GM18502 (cell line): ENCODE measurements at regions not wholly inside any gene's neighbourhood (a gene's known extent, or its start where the extent isn't known, plus 50 kb on each side); places are given as distances from the start of the nearest gene placed in this dataset.
"Not testable (repeated sequence)": the region's sequence is repeated elsewhere in the genome, so short reads cannot be mapped to it uniquely, and the experiment has no call there.

Experiments used
- ATAC-seq: cut with Tn5 transposase; IDR thresholded peaks from one replicate; pipeline ENCODE4 v1.9.1; 2021; ENCODE audit warnings: mild to moderate bottlenecking; ENCODE audit not compliant: unreplicated experiment, poor library complexity

DNA sequence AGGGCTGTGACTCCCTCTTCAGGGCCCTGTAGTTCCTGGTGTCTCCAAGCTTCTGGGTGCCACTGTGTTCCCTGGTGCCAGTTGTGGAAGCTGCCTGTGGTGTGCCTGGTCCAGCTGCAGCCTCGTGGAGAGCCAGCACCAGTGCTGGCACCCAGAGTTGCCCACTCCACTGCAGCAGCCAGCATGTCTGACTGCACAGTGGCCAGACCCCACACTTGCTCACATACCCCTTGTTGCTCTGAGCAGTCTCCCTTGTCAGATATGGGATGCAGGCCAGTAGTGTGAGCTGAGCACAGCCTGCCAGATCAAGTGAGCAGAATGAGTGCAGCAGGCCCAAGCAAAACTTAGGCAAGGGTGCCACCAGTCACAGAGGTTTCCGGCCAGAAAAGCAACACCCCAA lies 108.6 kb downstream of the ZMAT1 start:
- ATAC-seq = no peak

DNA sequence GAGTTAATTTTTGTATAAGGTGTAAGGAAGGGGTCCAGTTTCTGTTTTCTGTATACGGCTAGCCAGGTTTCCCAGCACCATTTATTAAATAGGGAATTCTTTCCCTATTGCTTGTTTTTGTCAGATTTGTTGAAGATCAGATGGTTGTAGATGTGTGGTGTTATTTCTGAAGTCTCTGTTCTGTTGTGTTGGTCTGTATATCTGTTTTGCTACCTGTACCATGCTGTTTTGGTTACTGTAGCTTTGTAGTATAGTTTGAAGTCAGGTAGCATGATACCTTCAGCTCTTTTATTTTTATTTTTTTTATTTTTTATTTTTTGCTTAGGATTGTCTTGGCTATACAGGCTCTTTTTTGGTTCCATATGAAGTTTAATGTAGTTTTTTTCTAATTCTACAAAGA lies 114.1 kb downstream of the ZMAT1 start:
- ATAC-seq = not testable (repeated sequence)

DNA sequence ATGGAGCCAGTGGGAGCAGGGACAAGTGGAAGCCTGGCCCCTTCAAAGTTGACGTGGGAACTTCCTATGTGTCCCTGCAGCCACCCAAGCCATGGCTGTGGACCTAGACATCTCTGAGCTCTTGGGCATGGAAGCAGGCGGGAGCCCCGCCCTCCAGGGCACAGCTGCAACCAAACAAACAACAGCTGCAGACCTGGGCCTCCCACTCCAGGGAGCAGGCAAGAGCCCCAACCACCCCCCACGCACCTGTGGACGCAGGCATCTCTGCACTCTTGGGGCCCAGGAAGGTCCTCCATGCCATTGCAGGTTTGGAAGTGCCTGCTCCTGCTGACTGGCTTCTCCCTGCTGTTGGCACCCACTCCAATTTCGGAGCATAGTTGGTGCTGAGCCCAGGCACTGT lies 118.6 kb downstream of the ZMAT1 start:
- no peak for ATAC-seq

DNA sequence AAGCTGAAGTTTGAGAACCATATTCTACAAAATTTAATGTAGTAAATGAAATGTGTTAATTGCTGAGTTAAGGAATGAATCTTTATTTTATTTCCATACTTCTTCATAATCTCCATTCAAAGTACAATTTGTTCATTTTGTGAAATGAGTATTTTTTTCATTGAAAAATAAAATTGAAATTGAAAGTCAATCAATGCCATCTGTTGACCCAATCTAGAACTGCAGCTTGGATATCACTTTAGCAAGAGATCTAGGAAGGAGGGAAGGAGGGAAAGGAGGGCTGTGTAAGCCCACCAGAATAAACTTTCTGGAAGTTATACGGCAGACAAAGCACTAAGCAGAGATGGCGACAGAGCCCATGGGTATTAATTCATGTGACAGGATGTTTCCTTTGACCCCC lies 128.4 kb downstream of the ZMAT1 start:
- no peak for ATAC-seq

DNA sequence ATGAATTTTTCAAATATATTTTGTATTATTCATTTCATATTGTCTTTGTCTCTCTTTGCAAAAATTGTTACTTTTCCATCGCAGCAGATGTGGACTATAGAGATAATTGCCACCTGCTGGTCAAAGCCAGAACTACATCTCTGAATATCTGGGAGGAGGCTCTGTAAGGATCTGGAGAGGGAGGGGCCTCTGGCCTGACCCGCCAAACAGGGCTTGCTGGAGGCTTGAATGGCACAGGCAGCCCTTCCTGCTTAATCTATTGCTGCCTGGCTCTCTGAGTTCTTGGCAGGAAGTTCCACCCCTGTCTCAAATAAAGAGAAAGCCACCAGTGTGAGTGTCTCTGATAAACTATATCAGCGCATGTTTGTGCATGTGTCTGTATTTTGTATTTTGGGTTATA lies 132.4 kb downstream of the ZMAT1 start:
- peak; percentile 100 for ATAC-seq

DNA sequence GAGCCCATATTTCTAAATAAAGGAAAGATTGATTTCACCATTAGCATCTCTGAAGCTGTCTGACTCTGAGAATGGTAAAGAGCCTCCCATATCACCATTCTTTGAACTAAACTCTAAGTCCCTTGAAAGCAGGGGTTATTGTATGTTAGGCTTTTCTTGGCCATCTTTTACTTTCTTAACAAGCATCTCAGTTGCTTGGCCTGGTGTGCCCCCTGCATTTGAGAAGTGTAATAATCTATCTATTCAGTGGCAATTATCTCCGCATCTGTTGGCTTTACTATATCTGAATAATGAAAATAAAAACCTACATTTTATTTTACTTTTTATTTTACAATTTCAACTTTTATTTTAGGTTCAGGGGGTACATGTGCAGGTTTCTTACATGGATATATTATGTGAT lies 128.3 kb upstream of the ARMCX2 start:
- ATAC-seq = no peak

DNA sequence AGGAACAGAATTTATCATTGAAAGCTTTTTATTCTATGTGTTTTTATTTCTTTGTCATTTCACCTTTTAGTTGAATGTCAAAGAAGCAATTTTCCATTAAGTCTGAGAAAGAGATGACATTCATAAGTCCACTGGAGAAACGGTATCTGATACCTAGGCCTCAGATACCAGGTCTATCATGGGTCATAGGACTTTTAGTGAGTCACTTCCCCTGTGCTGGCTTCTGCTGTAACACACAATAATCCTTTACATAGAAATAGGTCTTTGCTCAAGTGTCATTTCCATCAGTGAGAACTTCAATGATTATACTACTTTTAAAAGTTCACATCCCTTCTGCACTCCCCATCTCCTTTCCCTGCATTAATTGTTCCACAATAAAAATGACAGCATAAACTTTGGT lies 125.5 kb upstream of the ARMCX2 start:
- no peak for ATAC-seq

DNA sequence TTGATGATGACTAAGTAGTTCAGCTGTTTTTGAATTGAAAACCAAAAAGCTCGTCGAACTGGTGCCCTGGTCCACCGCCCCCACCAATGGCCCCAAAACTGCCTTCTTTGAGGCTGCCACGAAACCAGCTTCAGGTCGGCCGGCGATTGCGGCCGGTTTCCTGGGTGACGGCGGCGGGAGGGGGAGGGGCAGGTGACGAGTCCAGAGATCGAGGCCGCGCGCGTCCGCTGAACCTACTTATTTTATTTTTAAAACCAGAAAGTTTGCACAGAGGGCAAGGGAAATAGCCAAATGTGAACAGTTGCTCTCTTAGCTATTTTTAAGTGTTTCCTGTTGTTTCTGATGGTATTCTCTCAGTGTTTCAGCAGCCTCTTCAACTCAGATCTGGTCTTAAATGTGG lies 120.8 kb upstream of the ARMCX2 start:
- not testable (repeated sequence) for ATAC-seq

DNA sequence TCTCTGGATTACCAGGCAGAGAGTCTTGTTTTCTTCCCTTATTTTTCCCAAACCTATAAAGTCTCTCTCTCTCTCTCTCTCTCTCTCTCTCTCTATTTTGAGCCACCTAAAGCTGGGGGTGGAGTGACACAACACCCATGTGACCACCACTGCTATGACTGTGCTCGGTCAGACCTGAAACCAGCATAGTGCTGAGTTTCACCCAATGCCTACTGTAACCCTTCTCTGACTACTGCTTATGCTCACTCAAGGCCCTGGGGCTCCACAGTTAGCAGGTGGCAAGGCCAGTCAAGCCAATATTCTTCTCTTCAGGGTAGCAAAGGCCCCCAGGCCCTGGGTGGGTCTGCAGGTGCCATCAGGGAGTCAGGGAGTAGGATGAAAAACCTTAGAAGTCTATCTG lies 114.7 kb upstream of the ARMCX2 start:
- ATAC-seq = peak; percentile 100

DNA sequence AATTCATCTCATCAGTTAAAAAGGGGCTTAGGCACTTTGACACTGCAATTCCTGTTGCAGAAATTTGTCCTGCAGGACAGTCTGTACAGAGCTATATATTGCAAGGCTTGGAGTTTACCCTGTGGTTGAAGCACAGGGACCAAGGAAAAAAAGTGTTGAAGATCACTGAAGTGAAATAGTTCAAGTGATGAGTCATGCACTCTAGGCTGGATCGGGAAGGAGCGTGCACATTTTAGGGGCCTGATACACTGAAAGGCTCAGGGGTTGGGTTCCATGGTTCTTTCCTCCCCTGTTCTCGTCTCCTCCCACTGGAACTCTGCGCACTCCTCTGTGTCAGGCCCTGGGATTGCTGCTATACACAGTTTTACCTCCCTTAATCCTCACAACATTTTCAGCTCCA lies 104.9 kb upstream of the ARMCX2 start:
- no peak for ATAC-seq

DNA sequence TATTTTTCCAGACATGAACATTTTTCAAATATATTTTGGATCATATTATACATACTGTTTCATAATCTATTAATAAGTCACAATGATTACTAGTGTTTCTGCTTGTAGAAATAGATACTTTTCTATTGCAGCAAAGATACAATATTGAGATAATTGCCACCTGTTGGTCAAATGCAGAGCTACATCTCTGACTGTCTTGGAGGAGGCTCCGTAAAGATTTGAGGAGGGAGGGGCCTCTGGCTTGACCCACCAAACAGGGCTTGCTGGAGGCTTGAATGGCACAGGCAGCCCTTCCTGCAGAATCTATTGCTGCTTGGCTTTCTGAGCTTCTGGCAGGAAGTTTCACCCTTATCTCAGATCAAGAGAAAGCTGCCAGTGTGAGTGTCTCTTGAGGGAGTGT lies 99.3 kb upstream of the ARMCX2 start:
- ATAC-seq = peak; percentile 92

DNA sequence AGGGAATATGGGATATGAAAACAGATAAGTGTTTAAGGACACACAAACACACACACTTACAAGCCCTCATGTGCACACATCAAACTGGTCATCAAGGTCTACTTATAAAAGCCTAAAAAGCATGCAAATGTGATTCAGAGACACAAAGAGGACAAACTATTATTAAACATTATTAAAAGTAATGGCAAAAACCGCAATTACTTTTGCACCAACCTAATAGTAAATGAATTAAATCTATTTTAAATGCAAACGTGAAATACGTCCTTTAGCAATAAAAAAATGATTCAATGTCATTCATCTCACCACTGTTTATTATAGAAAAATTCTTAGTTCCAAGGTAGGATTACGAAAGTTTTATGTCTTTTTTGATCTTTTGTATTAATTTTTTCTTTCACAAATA lies 91.1 kb upstream of the ARMCX2 start:
- ATAC-seq = no peak

DNA sequence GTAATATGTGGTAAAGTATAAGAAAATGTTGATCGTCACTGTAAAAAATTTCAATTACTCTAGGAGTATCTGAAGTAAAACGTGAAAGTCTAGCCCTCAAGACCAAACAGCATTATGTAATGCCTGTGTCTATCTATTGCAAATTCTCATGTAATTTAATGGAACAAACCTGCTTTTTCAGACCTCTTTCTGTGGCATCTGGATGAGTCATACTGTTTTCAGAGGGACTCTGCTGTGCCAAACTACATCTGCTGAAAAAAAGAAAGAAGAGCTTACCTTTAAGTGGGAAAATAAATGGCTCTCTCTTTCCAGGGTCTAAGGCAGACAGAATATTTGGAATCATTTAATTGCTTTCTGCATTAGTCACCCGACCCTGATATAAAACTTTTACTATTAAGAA lies 89.8 kb upstream of the ARMCX2 start:
- ATAC-seq = no peak

DNA sequence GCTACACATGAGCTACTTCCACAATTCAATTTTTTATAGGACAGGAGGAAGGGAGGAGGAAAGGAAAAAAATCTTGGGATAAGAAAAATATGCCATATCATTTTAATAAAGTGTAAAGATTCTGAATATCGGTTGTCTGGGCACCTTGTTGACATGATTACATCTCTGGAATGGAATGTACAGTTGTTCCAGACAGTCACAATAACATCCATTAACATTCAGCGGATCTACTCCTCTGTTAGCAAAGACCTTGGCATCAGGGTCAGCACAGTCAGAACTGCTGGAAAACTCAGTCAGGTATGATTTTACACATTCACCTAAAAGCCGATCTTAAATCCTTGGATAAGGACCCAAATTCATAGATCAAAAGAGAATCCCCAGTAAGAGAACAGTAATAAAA lies 85.4 kb upstream of the ARMCX2 start:
- ATAC-seq = no peak

DNA sequence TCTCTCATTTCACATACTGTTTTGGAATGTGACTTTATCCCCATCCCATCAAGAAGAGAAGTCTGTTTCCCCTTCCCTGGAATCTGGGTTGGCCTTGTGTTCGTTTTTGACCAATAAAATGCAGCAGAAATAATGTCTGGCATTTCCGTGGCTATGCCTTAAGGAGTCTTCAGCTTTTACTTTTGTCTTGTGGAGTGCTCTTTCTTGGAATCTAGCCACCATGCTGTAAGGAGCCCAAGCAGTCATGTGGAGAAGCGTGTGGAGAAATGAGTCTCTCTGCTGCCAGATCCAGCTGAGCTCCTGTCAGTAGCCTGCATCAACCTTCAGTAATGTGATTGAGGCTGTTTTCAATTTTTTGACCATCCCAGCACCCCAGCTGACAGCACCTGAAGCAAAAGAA lies 84.4 kb upstream of the ARMCX2 start:
- ATAC-seq = no peak

DNA sequence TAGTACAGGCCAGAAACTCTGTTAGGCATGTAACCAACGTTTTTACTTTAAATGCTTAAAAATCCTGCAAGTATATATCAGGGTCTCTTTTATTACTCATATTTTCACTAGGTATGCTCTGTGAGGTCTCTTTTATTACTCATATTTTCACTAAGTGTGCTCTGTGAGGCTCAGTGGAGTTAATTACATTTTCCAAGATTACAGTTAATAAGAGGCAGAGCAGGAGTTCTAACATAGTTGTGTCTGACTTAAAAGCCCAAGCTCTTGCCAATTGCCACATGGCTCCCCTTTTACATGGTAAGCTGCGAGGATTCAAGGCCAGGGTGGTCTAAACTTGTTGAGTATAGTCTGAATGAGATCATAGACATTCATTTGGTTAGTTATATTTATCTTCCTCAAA lies 81.0 kb upstream of the ARMCX2 start:
- ATAC-seq = no peak

DNA sequence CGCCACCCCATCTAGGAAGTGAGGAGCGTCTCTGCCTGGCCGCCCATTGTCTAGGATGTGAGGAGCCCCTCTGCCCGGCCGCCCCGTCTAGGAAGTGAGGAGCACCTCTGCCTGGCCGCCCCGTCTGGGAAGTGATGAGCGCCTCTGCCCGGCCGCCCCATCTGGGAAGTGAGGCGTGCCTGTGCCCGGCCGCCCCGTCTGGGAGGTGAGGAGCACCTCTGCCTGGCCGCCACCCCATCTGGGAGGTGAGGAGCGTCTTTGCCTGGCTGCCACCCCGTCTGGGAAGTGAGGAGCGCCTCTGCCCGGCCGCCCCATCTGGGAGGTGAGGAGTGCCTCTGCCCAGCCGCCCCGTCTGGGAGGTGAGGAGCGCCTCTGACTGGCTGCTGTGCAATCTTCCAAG lies 79.2 kb upstream of the ARMCX2 start:
- ATAC-seq = not testable (repeated sequence)

DNA sequence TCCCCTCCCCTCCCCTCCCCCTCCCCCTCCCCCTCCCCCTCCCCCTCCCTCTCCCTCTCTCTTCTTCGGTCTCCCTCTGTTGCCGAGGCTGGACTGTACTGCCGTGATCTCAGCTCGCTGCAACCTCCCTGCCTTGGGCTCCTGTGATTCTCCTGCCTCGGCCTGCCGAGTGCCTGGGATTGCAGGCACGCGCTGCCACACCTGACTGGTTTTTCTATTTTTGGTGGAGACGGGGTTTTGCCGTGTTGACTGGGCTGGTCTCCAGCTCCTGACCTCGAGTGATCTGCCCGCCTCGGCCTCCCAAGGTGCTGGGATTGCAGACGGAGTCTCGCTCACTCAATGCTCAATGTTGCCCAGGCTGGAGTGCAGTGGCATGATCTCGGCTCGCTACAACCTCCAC lies 78.8 kb upstream of the ARMCX2 start:
- ATAC-seq = not testable (repeated sequence)

DNA sequence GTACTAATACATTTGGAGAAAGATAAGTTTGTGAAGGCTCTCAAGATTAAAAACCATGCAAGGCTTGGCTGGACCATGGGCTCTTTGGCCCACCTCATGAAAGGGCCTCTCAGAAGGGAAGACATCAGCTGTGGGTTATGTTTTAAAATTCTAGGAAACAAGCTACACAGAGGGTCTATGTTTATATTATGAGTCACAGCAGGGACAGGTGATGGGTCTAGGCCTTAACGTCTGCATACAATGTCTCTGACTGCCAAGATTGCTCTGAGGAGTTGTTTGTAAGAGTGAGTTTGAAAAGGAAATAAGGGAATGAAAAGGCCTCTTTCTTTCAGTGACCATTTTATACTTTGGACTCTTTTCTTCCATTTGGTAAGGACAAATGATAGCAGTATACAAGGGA lies 77.0 kb upstream of the ARMCX2 start:
- no peak for ATAC-seq

DNA sequence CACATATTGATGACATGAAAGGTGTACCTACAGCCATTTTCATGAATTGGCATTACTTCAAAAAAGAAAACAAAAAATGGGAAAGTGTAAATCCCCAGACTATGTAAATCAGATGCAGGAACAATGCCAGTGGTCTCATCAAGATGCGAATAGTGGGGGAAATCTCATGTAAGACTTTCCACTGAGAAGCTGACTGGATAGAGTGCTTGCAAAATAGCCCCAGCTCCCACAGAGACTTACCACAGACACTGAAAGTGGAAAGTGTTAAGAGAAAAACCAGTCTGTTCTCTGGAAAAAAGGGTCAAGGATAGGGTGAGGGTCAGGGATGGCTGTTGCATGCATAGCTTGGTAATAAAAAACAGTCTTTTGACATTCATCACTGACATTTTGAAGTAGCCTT lies 73.2 kb upstream of the ARMCX2 start:
- no peak for ATAC-seq

DNA sequence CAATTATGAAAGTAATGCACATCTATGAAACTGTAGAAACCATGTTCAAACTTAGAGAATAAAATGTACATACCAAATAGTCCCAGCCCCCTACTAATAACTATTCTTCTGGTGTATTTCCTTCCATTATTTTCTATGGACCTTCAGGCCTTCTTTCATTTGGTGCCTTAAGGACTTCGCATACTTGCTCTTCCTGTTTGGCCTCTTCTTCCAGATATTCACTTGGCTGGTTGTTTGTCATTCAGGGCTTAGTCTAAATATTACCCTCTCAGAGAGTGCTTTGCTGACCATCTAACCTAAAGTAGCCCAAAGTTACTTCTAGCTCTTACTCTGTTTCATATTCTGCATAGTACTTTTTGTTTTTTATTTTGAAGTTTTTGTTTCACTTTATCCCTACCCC lies 70.3 kb upstream of the ARMCX2 start:
- ATAC-seq = no peak
